IMR-90 (cell line): ENCODE measurements at regions not wholly inside any gene's neighbourhood (a gene's known extent, or its start where the extent isn't known, plus 50 kb on each side); places are given as distances from the start of the nearest gene placed in this dataset.

Source experiments
- ATAC-seq: fragments of 200-7000 bp; cut with Tn5 transposase; 2 replicates; pipeline ENCODE4 v1.9.1; 2020; ENCODE audit warnings: low read depth, mild to moderate bottlenecking, moderate library complexity
- BruUV-seq: library from RNA; stranded (reverse); fragments of 400-500 nt; replicated peaks from 2 replicates; lab custom pipeline; 2021; lab: Mats Ljungman, UMichigan
- CTCF ChIA-PET: fragments of 300-600 bp; formaldehyde crosslinking; extraction: SDS; loops from one replicate; lab custom pipeline; 2021; ENCODE audit warnings: antibody characterized with exemption; lab: Yijun Ruan, JAX
- POLR2A ChIA-PET: fragments of 300-600 bp; sonication (Branson Sonifier 250); formaldehyde crosslinking; loops from one replicate; lab custom pipeline; 2022; ENCODE audit warnings: antibody characterized with exemption; ENCODE audit not compliant: unreplicated experiment; lab: Charles Lee
- DNase-seq: peaks from one replicate; pipeline ENCODE4 v3.0.0; 2013
- H2AFZ ChIP-seq: replicated peaks from 2 replicates; pipeline ENCODE3; 2013; ENCODE audit warnings: low read length, mild to moderate bottlenecking; ENCODE audit not compliant: poor library complexity
- H2AK5ac ChIP-seq: 2 replicates; pipeline ENCODE4 v1.6.1; 2013; ENCODE audit warnings: low read depth, low read length, inconsistent platforms
- H2AK9ac ChIP-seq: replicated peaks from 2 replicates; pipeline ENCODE3; 2013; ENCODE audit warnings: mild to moderate bottlenecking, low read depth, low read length, moderate library complexity; ENCODE audit not compliant: poor library complexity
- H2BK120ac ChIP-seq: 2 replicates; pipeline ENCODE4 v1.6.1; 2013; ENCODE audit warnings: low read depth, low read length, inconsistent platforms
- H2BK15ac ChIP-seq: 3 replicates; pipeline ENCODE4 v1.6.1; 2013; ENCODE audit warnings: low read depth, low read length, inconsistent platforms
- H2BK20ac ChIP-seq: 2 replicates; pipeline ENCODE4 v1.6.1; 2013; ENCODE audit warnings: low read depth, mild to moderate bottlenecking, inconsistent platforms, low read length, moderate library complexity
- H2BK5ac ChIP-seq: 2 replicates; pipeline ENCODE4 v1.6.1; 2013; ENCODE audit warnings: mild to moderate bottlenecking, low read depth, low read length, inconsistent platforms; ENCODE audit not compliant: poor library complexity, severe bottlenecking
- H3K14ac ChIP-seq: replicated peaks from 2 replicates; pipeline ENCODE4 v1.6.1; 2013; ENCODE audit warnings: low read depth, low read length, inconsistent platforms
- H3K18ac ChIP-seq: 2 replicates; pipeline ENCODE4 v1.6.1; 2013; ENCODE audit warnings: low read depth, low read length, control low read depth
- H3K23ac ChIP-seq: 2 replicates; pipeline ENCODE4 v1.6.1; 2013; ENCODE audit warnings: low read depth, low read length, inconsistent platforms
- H3K27ac ChIP-seq: 2 replicates; pipeline ENCODE4 v1.5.1; 2013; ENCODE audit warnings: mild to moderate bottlenecking, control low read depth, low read length; ENCODE audit not compliant: insufficient read depth
- H3K27me3 ChIP-seq: 2 replicates; pipeline ENCODE4 v1.6.1; 2013; ENCODE audit warnings: low read length; ENCODE audit not compliant: control insufficient read depth, insufficient read depth
- H3K36me3 ChIP-seq: 2 replicates; pipeline ENCODE4 v1.6.1; 2013; ENCODE audit warnings: low read length, mixed read lengths; ENCODE audit not compliant: control insufficient read depth, insufficient read depth
- H3K4ac ChIP-seq: 2 replicates; pipeline ENCODE4 v1.6.1; 2013; ENCODE audit warnings: low read depth, low read length, inconsistent platforms
- H3K4me1 ChIP-seq: 2 replicates; pipeline ENCODE4 v1.6.1; 2013; ENCODE audit warnings: low read length, mixed read lengths; ENCODE audit not compliant: control insufficient read depth, insufficient read depth
- H3K4me2 ChIP-seq: 2 replicates; pipeline ENCODE4 v1.6.1; 2013; ENCODE audit warnings: low read depth, mild to moderate bottlenecking, control low read depth, low read length, moderate library complexity
- H3K4me3 ChIP-seq: 2 replicates; pipeline ENCODE4 v1.5.1; 2013; ENCODE audit warnings: low read depth, mild to moderate bottlenecking, control low read depth, low read length, moderate library complexity; ENCODE audit not compliant: insufficient read depth
- H3K56ac ChIP-seq: 2 replicates; pipeline ENCODE4 v1.6.1; 2013; ENCODE audit warnings: low read length, inconsistent platforms; ENCODE audit not compliant: insufficient read depth; ENCODE audit errors: extremely low read depth
- H3K79me1 ChIP-seq, 2 experiments: 2 replicates each; pipeline ENCODE4 v1.6.1; 2013; ENCODE audit warnings: low read length in 2 of 2, inconsistent platforms in 1 of 2, low read depth in 1 of 2
- H3K9ac ChIP-seq: 2 replicates; pipeline ENCODE4 v1.6.1; 2013; ENCODE audit warnings: low read depth, low read length, control low read depth
- H3K9me1 ChIP-seq: 2 replicates; pipeline ENCODE4 v1.6.1; 2013; ENCODE audit warnings: low read length, inconsistent platforms; ENCODE audit not compliant: insufficient read depth
- H3K9me3 ChIP-seq: 2 replicates; pipeline ENCODE4 v1.6.1; 2013; ENCODE audit warnings: low read length; ENCODE audit not compliant: control insufficient read depth, insufficient read depth
- H4K20me1 ChIP-seq: 2 replicates; pipeline ENCODE4 v1.6.1; 2013; ENCODE audit warnings: low read length, inconsistent platforms; ENCODE audit not compliant: insufficient read depth
- H4K5ac ChIP-seq: 2 replicates; pipeline ENCODE4 v1.6.1; 2013; ENCODE audit warnings: mild to moderate bottlenecking, low read depth, low read length, control low read depth
- H4K8ac ChIP-seq, 2 experiments: 2 replicates each; pipeline ENCODE4 v1.6.1; 2013; ENCODE audit warnings: low read depth in 2 of 2, low read length in 2 of 2, control low read depth in 1 of 2, inconsistent platforms in 1 of 2
- H4K91ac ChIP-seq: 2 replicates; pipeline ENCODE4 v1.6.1; 2013; ENCODE audit warnings: low read depth, low read length, inconsistent platforms; ENCODE audit not compliant: insufficient read depth
- BHLHE40 ChIP-seq: fragments of 150-350 bp; IDR thresholded peaks from 2 replicates; pipeline ENCODE4 v1.6.1; 2016; ENCODE audit warnings: mild to moderate bottlenecking, low read depth, low read length
- CEBPB ChIP-seq: IDR thresholded peaks from 2 replicates; pipeline ENCODE4 v1.6.1; 2012; ENCODE audit warnings: low read depth, low read length, improper control_type of control experiment
- FOS ChIP-seq: fragments of 150-350 bp; IDR thresholded peaks from 2 replicates; pipeline ENCODE4 v1.6.1; 2016; ENCODE audit warnings: low read depth, low read length
- MAFK ChIP-seq: IDR thresholded peaks from 2 replicates; pipeline ENCODE4 v1.6.1; 2012; ENCODE audit warnings: low read depth, low read length, improper control_type of control experiment
- MXI1 ChIP-seq: IDR thresholded peaks from 2 replicates; pipeline ENCODE4 v1.6.1; 2012; ENCODE audit warnings: low read depth, mild to moderate bottlenecking, low read length, moderate library complexity, borderline replicate concordance
- POLR2A ChIP-seq: IDR thresholded peaks from 2 replicates; pipeline ENCODE4 v1.6.1; 2012; ENCODE audit warnings: mild to moderate bottlenecking, low read depth, low read length
- RAD21 ChIP-seq: IDR thresholded peaks from 2 replicates; pipeline ENCODE4 v1.6.1; 2012; ENCODE audit warnings: low read length, improper control_type of control experiment
- RCOR1 ChIP-seq: IDR thresholded peaks from 2 replicates; pipeline ENCODE4 v1.6.1; 2012; ENCODE audit warnings: mild to moderate bottlenecking, low read length, improper control_type of control experiment; ENCODE audit not compliant: insufficient replicate concordance
- RFX5 ChIP-seq: IDR thresholded peaks from 2 replicates; pipeline ENCODE4 v1.8.0; 2012; ENCODE audit warnings: low read depth, mild to moderate bottlenecking, low read length, moderate library complexity
- WGBS, 2 experiments: methylation state at CpG; one replicate each; pipeline versions ENCODE4 v1.1.5 to v1.1.7; 2013; ENCODE audit warnings: missing lambda C conversion rate in 2 of 2; ENCODE audit not compliant: insufficient read length in 1 of 2; ENCODE audit errors: extremely low coverage in 2 of 2; 5-methylcytosine and 5-hydroxymethylcytosine counted together
- dilution Hi-C: fragments of 300-500 bp; cut with HindIII; formaldehyde crosslinking; loops from one replicate; pipeline ENCODE4 v1.14.3; 2018; ENCODE audit warnings: low sequenced_read_pairs; ENCODE audit not compliant: unreplicated experiment
- in situ Hi-C: fragments of 300-500 bp; cut with MboI; formaldehyde crosslinking; loops from 3 replicates; pipeline ENCODE4 v1.14.3; 2019; ENCODE audit warnings: low sequenced_read_pairs, inconsistent platforms, mixed read lengths
- intact Hi-C: fragments of 100-400 bp; cut with micrococcal nuclease; formaldehyde crosslinking; loops from 2 replicates; pipeline ENCODE4 v1.10.0; 2022
- TF ChIP-seq, protein P1 (sequence below): conservative IDR thresholded peaks from 2 replicates; pipeline ENCODE4 v1.5.1; 2012; ENCODE audit warnings: mild to moderate bottlenecking, low read depth, low read length, improper control_type of control experiment

DNA sequence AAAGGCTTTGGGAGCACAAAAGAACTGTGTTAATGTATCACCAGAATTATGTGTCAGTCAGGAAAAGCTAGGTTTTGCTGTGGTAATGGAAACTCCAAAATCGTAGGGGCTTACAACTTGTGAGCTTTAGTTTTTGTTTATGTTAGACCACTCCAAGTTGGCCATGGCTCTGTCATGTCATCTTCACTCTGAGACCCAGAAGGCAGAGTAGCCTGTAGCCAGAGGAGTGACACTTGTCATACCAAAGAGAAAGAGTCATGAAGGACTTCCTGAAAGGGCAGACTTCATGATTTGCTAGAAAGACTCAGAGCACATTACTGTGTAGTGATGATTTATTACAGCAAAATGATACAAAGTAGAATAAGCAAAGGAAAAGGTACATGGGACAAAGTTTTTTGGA is 133.6 kb upstream of the SSTR1 start:
- H3K27ac ChIP-seq, result no peak overlapping the region
- H2BK120ac ChIP-seq, result no peak overlapping the region
- H3K27me3 ChIP-seq, result no peaks in the 10 kb centered on the region
- H3K9me1 ChIP-seq, result no peaks in the 10 kb centered on the region
- WGBS, 2 experiments, result no CpG with 5 or more reads among the region's 1 CpG
- H3K36me3 ChIP-seq, result no peaks in the 10 kb centered on the region
- DNase-seq (no peak), ATAC-seq (no peak)
- no peak overlapping the region for H3K18ac ChIP-seq
- TF ChIP-seq MAFK, result no peak
- no peak for TF ChIP-seq RFX5
- TF ChIP-seq RAD21, result no peak
- no peak for TF ChIP-seq BHLHE40
- TF ChIP-seq FOS, result no peak
- no peak for TF ChIP-seq CEBPB
- TF ChIP-seq POLR2A, result no peak
- TF ChIP-seq, protein P1, sequence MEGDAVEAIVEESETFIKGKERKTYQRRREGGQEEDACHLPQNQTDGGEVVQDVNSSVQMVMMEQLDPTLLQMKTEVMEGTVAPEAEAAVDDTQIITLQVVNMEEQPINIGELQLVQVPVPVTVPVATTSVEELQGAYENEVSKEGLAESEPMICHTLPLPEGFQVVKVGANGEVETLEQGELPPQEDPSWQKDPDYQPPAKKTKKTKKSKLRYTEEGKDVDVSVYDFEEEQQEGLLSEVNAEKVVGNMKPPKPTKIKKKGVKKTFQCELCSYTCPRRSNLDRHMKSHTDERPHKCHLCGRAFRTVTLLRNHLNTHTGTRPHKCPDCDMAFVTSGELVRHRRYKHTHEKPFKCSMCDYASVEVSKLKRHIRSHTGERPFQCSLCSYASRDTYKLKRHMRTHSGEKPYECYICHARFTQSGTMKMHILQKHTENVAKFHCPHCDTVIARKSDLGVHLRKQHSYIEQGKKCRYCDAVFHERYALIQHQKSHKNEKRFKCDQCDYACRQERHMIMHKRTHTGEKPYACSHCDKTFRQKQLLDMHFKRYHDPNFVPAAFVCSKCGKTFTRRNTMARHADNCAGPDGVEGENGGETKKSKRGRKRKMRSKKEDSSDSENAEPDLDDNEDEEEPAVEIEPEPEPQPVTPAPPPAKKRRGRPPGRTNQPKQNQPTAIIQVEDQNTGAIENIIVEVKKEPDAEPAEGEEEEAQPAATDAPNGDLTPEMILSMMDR, result no peak
- no peak for TF ChIP-seq MXI1
- TF ChIP-seq RCOR1, result no peak
- in situ Hi-C loops (no loop called here), intact Hi-C loops (no loop called here), dilution Hi-C loops (no loop called here)
- H4K5ac ChIP-seq, result no peak overlapping the region
- H3K4me3 ChIP-seq, result no peak overlapping the region
- no peak overlapping the region for H3K4me2 ChIP-seq
- no peak overlapping the region for H2AK9ac ChIP-seq
- no peak overlapping the region for H3K23ac ChIP-seq
- H4K91ac ChIP-seq, result no peak overlapping the region
- no peak overlapping the region for H2BK20ac ChIP-seq
- no peaks in the 10 kb centered on the region for H4K20me1 ChIP-seq
- no peak overlapping the region for H2AFZ ChIP-seq
- no peak overlapping the region for H4K8ac ChIP-seq
- no peak overlapping the region for H2BK5ac ChIP-seq
- H3K9ac ChIP-seq, result no peak overlapping the region
- H2BK15ac ChIP-seq, result no peak overlapping the region
- no peaks in the 10 kb centered on the region for H3K79me1 ChIP-seq
- POLR2A ChIA-PET, result no interaction called here
- no peak overlapping the region for H2AK5ac ChIP-seq
- H3K9me3 ChIP-seq, result no peaks in the 10 kb centered on the region
- no peak overlapping the region for H3K14ac ChIP-seq
- no TSS peak for BruUV-seq
- H3K4ac ChIP-seq, result no peak overlapping the region
- peaks cover 2% of the 10 kb centered on the region; the same call in 1 of the 2 replicates for H3K4me1 ChIP-seq
- no peak overlapping the region for H3K56ac ChIP-seq
- CTCF ChIA-PET, result no interaction called here
